Muscle of back (tissue), 3 donors: ENCODE measurements at regions not wholly inside any gene's neighbourhood (a gene's known extent, or its start where the extent isn't known, plus 50 kb on each side); places are given as distances from the start of the nearest gene placed in this dataset.

Experiments used
- DNase-seq, 3 donors: peaks; one replicate each; pipeline versions ENCODE4 v3.0.0 to v3.0.0-alpha.2; 2013

DNA sequence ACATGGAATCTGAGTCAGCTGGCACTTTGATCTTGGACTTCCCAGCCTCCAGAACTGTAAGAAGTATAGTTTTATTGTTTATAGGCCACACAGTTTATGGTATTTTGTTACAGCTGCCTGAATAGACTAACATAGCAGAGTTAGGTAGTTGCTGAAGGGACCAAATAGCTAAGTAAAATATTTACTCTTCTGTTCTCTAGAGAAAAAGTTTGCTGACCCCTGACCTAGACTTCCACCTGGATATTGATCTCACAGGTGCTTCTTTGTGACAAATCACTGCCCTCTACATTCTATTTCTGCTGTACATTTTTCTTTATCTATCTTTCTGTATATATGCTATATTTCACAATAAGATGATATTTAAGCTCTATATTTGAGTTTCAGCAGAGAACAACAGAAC, 212.5 kb downstream of the CSNK2A3 start:
- DNase-seq: no peak

DNA sequence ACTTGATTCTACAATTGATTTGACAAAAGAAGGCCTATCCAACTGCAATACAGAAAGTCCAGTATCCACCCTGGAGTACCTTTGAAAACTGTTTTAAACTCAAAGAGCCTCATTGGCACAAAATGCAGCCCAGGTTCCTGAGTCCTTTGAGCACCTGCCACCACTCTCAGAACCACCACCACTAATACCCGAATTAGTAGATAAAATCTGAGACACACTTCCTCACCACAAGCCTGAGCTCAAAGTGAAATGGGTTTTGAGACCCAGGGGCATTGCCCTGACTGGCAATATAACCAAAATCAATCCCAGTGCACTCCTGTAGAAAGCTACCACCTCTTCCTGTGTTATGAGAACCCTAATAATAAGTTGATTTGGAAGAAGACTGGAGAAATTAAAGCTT, 215.7 kb downstream of the CSNK2A3 start:
- DNase-seq: no peak

DNA sequence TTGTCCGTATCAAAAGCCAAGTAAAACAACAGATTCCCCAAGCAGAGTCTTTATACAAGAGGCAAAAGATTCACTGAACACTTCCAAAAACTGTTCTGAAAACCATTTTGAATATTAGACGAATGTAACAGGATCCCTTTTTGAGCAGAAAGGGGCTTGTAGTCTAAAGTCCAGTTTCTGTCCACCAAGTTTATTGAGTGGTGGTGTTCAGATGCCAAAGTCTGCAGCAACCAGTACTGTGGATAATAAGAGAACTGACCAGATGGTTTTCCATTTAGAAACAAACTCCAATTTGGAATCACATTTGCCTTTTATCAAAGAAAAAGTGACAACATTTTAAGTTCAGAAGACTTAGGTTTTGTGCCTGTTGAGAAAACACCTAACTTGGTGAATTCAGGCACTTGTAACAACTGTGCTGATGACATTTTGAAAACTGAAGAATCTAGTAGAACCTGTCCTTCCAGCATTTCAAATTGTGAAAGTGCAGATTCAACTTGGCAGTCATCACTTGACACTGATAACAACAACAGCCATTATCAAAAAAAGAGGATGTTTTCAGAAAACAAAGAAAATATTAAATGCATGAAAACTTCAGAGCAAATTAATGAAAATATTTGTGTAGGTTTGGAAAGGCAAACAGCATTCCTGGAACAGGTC, 217.1 kb downstream of the CSNK2A3 start:
- DNase-seq: peak in 1 of 3 donors; percentile 50

DNA sequence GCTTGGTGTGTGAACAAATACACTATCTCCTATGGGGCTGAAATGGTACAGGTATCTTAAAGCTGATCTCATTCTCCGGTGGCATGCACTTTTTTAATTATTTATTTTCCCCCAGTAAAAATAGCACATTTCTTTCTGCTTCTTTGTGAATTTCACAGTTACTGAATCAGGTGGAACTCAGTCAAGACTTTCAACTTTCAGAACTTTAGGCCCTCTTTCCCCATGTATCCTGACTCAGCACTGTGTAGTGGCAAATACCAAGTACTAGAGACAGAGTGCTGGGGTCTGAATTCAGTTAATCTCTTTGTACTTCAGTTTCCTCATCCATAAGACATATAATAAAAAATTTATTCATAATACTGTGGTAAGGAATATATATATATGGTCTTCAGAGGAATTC, 223.9 kb downstream of the CSNK2A3 start:
- DNase-seq: no peak

DNA sequence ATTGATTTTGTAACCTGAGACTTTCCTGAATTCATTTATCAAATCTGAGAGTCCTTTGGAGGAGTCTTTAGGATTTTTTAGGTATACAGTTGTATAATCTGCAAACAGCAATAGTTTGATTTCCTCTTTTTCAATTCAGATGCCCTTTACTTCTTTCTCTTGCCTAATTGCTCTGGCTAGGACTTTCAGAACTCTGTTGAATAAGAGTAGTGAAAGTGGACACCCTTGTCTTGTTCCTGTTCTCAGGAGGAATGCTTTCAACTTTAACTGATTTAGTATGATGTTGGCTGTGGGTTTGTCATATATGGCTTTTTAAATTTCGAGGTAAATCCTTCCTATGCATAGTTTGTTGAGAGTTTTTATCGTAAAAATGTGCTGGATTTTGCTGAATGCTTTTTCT, 227.4 kb downstream of the CSNK2A3 start:
- DNase-seq: no peak

DNA sequence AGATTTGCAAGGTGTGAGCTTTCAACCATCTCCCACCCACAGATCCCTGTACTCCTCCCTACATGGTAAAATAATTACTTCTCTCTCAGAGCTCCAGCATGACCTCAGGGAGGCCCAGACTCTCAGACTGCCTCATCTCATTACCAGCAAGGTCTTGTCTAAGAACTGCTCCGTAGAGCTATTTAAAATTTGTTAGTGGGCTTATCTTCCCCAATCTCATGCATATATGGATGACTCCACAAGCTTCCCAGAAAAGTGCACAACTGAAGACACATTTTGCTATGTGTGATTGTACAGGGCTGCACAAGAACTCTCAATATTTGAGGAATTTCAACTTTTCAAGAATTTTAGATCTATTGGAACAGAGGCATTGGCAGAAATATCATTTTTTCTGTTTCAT, 230.3 kb downstream of the CSNK2A3 start:
- DNase-seq: no peak

DNA sequence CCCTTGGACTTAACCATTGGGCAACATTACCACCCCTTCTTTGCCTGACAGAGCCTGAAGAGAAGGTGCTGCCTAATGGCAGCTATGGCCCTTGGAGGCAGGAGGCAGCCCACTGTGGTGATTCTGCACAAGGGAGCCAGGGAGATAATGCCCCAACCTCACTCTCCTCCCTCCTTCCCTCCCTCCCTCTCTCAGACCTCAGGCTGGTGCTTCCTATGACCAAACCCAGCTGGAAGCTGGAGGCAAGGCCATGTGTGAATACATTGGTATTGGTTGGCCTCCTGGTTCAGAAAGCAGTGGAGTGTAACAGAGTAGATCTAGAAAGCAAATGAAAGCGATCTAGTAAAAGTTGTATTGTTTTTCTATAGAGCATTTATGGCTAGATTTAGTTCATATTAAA, 233.1 kb downstream of the CSNK2A3 start:
- no peak for DNase-seq

DNA sequence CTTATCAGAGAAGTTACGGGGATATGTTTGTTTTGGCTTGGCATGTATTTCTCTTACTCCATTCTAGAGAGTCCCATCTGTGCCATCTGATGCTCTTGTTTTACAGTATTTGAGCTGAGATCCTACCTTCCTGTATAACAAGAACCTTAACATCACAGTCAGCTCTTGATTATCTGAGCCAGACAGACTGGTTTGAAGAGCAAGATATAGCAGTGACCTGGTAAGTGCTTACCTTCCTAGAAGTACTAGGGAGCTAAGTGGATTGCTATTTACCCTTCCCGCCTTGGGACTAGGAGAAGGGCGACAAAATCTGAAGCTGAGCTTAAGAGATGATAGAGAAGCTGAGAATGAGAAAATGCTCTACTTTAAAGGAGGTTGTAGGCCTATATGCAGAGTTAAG, 235.3 kb downstream of the CSNK2A3 start:
- no peak for DNase-seq

DNA sequence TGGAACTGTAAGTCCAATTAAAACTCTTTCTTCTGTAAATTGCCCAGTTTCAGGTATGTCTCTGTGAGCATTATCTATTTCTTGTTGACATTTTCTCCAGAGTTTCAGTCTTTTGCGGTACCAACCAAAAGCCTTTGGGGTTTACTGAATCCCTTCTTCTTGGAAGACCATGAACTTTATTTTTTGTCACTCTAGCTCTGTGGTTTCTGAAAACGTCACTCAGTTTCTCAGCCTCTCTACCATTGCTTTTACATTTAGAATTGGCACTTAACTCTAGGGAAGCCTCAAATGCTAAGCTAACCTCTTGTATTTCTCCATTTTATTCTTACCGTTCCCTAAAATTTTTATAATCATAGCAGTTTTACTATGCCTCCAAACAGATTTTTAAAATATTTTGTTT, 237.6 kb downstream of the CSNK2A3 start:
- DNase-seq: no peak

DNA sequence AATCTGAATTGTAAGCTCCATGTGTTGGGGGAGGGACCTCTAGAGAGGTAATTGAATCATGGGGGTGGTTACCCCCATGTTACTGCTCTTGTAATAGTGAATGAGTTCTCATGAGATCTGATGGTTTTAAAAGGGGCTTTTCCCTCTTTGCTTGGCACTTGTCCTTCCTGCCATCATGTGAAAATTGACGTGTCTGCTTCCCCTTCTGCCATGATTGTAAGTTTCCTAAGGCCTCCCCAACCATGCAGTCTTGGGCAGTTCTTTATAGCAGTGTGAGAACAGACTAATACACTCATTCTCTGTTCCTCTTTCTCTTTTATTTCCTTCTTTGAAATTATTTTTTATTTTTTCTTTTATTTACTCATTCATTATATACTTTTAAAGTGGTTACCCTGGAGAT, 239.4 kb downstream of the CSNK2A3 start:
- DNase-seq: no peak

DNA sequence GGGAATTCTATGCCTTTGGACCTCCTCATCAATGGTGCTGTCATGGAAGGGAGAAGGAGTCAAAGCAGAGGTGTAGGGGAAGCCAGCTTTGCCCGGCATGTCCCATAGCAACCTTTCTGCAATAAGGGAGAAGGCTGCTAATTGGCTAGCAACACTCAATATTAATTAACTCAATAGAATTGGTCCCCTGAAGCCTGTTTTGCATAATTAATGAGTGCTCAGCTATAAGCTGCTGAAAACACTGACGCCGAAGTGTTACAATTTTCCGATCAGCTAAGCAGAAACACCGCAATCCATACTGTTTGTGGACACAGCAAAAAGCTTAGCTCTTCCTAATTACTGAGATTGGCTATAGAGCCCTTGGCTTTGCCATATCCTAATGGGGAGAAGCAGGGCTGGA, 245.0 kb downstream of the CSNK2A3 start:
- no peak for DNase-seq

DNA sequence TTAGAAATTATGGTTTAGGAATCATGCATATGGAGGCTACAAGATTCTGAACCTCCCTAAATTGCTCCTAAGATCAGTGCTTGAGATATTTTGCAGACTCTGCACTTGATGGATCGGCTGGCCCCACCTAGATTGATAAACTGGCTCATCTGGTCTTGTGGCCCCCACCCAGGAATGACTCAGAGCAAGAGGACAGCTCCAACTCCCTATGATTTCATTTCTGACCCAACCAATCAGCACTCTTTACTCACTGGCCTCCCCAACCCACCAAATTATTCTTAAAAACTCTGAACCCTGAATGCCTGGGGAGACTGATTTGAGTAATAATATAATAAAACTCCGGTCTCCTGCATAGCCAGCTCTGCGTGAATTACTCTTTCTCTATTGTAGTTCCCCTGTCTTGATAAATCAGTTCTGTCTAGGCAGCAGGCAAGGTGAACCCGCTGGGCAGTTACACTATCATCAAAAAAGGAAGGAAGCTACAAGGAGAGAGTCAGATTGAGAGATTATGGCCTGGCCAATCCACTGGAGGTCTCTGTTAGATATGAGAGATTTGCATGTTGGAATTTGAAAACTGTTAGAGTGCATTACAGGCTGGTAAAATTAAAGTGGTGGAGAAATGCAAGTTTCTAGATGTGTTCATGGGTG, 245.8 kb downstream of the CSNK2A3 start:
- no peak for DNase-seq

DNA sequence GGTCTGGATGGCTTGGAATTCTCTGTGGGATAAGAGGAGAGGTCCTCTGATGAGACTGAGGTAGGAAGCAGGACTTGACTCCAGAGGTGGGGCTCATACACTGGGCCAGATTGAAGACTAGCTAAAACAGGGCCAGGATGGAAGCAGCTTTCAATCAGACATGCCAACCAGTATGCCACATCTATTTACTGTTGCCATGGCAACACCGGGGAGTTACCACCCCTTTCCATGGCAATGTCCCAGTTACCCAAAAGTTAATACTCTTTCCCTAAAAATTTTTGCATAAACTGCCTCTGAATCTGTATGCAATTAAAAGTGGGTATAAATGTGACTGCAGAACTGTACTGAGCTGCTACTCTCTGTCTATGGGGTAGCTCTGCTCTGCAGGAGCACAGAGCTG, 247.5 kb upstream of the ZBED5 start:
- no peak for DNase-seq

DNA sequence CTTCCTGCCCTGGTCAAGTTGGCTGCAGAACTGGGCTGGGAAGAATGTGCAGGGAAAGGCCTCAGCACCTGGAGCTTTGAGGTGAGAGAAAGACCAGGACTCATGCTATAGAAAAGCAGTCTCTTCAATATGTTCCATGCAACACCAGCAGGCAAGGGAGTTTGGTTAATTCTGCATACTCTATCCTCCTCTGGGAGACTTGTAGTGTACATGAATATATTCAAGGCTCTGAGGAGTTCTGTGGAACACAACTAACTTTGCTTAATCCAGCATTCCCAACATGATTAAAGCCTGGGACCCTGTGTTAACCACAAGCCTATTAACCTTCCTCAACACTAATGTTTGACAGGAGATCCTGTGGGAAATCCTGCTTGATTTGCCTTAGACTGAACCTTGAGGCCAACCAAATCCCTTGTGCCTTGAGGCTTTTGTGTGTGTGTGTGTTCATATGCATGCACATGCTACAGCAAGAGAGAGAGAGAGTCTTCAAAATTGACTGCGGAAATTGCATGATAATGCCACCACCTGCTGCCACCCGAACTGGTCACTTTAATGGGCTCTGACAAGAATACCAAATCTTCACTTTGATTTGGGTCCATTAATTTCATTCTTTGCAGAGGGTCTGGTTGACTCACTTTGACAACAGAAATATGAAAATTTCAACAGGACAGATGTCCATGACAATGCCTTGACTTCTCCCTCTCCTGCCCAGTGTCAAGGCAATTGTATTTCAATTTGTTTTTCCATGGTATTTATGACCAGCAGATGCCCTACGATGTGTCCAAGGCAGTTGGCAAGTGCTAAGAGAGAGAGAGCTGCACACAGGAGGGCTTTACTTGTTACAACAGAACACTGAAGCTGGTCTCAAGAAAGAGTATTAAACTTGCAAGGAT, 238.2 kb upstream of the ZBED5 start:
- DNase-seq: no peak

DNA sequence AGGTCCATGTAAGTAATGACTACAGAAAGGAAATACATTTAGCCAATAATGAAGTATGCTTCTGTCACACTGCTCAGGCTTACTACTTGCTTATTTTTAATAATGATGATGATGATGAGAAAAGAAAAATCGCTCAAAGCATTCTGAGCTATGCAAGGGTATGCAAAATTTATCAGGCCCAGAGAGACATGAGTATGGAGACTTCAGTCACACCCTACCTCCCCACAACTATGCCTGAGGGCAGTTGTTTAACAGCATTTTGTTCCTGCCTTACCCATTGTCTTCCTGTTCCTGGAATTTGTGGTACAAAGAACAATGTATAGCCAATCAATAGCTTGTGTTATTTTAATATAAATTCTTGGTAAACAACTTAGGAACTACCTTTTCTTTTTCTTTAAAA, 232.6 kb upstream of the ZBED5 start:
- no peak for DNase-seq

DNA sequence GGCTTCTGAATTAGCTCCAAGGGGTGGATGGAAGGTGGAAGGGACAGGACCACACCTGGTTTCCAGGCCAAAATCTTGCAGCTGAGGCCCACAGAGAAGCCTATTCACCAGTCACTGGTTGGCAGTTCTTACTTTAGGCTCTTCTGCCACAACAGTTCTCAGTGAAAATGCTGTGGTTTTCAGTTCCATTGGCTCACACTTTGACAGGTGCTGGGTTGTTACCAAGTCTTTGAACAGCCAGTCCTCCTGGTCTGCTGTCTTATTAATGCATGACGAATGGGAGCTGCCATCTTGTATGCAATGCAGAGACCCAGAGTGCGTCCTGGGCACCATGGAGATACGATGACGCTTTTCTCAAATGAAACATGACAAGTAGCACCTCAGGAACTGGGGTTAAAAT, 232.0 kb upstream of the ZBED5 start:
- DNase-seq: no peak

DNA sequence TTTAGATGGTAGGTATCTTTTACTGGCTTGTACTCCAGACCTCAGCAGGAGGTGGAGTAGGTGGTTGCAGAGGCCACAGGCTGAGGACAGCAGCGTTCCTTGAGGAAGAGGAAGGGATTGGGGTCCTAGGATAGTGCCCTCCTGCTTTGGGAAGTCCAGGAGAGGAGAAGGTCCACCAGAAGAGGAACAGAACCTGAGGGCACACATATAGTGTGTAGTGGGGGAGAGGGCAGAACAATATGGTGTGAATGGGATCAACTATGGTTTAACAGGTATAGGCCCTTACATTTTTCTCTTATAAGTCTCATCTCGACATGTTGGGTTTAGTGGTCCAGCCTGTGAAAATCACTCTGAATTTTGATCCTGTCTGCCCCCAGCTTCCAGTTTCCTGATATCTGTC, 229.1 kb upstream of the ZBED5 start:
- DNase-seq: no peak

DNA sequence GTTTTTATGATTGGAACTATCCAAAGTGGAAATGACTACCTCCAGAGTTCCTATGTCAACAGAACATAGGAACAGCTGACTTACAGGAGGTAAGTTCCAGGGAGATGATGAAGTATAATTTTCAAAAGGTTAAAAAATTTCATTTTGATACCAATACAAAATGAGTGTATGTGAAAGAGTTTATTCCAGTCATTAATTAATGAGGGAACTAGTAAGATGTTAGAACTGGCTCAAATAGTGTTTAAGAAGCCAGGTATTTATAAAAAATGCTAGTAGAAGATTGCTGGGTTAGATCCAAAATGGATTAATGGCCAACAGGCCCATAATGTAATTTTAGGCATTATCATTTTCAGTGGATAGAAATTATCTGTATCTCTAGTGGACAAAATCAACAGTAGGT, 227.7 kb upstream of the ZBED5 start:
- DNase-seq: no peak

DNA sequence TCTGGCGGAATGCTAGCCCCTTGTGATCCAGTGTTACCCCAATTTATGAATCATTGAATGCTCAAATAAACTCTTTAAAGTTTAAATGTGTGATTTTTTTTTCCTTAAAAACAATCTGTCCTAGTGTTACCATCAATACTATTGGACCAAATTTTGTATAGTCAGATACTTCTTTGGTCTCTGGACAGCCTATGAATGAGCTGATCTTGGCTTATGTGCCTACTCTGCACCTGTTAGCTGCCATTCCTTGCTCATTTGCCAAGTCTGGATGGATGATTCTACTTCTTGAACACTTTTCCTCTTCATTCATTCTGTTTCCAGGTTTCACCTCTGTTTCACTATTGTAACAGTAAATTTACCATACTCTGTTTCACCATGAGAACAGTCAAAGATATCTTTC, 226.5 kb upstream of the ZBED5 start:
- no peak for DNase-seq

DNA sequence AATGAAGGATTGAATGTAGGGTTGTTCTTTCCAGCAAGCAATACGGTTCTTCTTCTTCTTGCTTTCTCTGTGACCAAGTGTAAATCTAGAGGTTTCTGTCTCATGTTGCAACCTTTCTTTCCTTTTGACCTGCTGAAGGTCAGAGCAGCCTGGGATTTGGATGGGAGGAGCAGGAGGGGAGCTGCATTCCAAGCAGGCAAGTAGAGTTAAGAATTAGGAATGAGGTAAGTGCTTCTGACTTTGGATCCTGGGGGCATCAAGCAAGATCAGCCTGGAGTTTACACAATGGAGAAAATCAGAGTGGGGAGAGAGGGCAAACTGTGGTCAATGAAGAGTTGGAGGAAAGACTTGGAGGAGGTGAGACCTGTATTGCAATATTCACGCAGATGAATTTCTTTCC, 225.6 kb upstream of the ZBED5 start:
- no peak for DNase-seq

DNA sequence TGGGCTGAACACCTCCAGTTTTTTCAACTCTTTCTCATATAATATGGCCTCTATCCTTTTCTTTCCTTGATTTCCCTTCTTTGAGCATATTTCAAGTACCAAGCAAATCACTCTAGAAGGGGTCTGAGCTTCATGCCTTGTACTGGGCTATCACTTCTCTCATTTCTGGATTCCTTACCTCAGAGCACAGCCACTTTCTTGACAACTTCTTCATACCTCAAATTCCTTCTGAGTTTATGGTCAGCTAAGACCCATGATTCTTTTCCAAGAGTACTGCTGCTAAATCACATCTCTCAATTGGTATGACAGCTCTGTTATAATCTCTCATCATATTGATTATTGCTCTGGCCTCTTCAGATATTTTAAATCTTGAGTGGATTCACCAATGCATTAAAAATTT, 224.8 kb upstream of the ZBED5 start:
- DNase-seq: no peak

DNA sequence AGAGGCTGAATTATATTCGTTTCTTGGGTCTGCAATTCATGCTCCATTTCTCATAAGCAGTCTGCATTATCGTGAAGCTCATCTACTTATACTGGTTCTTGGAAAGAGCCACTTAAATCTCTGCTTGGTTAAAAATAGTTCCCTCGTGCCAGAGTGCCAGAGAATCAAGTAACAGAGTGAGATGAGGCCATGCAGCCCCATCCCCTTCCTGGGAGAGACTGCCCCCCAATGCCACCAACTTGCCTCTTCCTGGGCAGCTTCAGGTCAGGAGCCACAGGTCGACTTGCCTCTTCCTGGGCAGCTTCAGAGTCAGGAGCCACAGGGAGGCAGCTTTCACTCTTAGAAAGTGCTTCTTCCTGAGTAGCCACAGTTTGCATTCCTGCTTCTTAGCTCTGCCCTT, 223.9 kb upstream of the ZBED5 start:
- no peak for DNase-seq

DNA sequence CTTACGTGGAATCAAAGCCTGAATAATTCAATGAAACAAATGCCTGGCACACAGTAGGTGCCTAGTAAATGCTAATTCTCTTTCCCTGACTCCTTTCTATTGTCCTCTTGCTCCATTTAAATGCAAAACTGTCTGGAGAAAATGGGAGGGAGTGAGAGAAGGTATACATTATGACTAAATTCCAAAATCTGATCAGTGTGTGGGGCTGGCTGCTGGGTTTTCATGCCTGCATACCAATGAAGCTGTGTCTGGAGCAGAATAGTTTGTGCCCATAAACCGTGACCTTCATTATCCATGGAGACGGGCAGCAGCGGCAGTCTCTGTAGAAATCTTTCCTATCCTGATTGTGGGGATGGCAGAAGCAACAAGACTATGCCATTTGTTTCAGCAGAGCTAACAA, 223.4 kb upstream of the ZBED5 start:
- DNase-seq: no peak
